ENCODE measurements at regions not wholly inside any gene's neighbourhood (a gene's known extent, or its start where the extent isn't known, plus 50 kb on each side); places are given as distances from the start of the nearest gene placed in this dataset.
"Not testable (repeated sequence)": the region's sequence is repeated elsewhere in the genome, so short reads cannot be mapped to it uniquely, and the experiment has no call there.

GRCh38 chr3:101970212-101970611 lies 120.9 kb downstream of the NFKBIZ start:
- TF ChIP-seq CTCF (IDR thresholded peaks at IDR 0.05): no peak
- DNase-seq (ENCODE audit: low spot score) (no peak), ATAC-seq (ENCODE audit: low FRiP score) (no peak)

DNA sequence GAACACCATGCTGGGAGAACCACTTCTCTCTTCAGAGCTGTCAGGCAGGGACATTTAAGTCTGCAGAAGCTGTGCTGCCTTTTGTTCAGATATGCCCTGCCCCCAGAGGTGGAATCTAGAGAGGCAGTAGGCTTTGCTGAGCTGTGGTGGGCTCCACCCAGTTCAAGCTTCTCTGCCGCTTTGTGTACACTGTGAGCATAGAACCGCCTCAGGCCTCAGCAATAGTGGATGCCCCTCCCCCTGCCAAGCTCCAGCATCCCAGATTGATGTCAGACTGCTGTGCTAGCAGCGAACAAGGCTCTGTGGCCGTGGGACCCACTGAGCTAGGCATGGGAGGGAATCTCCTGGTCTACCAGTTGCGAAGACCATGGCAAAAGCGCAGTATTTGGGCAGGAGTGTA lies 121.6 kb downstream of the NFKBIZ start:
- TF ChIP-seq CTCF (IDR thresholded peaks at IDR 0.05): no peak
- no peak for ATAC-seq (ENCODE audit: low FRiP score)
- no peak for DNase-seq (ENCODE audit: low spot score)

DNA sequence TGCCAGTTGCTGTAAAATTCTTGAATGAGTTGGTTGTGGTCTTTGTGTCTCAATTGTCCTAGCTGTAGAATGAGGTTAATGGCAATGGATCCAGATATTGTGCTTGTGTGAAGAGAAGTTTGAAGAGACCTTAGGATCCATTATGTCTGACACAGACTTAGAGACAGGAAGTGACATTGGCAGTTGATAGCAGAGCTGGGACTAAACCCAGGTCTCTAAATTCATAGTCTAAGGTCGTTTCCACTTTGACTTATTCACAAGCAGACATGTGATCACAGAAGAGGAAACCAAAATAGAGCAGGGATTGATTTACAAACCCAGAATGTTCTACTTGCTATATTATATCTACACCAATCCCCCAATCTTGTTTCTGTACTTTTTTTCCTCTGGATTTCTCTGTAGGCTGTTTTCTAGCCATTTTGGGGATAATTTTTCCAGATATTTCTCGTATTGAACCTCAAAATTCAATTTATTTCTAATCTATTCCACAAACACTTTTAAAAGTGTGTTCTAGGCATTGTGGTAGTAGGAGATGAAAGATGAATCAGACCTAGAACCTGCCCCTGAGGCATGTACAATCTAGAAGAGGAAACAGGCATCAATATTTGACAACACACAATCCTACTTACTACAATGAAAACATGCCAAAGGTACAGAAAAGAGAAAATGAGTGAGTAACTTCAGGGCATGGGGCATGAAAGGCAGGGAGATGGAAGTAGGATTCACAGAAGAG lies 123.3 kb downstream of the NFKBIZ start:
- DNase-seq (ENCODE audit: low spot score) (no peak), ATAC-seq (ENCODE audit: low FRiP score) (no peak)
- TF ChIP-seq CTCF (IDR thresholded peaks at IDR 0.05): no peak

GRCh38 chr3:101973163-101973505 lies 123.8 kb downstream of the NFKBIZ start:
- DNase-seq (ENCODE audit: low spot score): no peak
- no peak for TF ChIP-seq CTCF (IDR thresholded peaks at IDR 0.05)

GRCh38 chr3:101975415-101975814 lies 126.1 kb downstream of the NFKBIZ start:
- ATAC-seq (ENCODE audit: low FRiP score); DNase-seq (ENCODE audit: low spot score): not testable (repeated sequence)

More at GRCh38 chr3:101973163-101973505, 123.8 kb downstream of the NFKBIZ start:
- no peak for ATAC-seq (ENCODE audit: low FRiP score)

DNA sequence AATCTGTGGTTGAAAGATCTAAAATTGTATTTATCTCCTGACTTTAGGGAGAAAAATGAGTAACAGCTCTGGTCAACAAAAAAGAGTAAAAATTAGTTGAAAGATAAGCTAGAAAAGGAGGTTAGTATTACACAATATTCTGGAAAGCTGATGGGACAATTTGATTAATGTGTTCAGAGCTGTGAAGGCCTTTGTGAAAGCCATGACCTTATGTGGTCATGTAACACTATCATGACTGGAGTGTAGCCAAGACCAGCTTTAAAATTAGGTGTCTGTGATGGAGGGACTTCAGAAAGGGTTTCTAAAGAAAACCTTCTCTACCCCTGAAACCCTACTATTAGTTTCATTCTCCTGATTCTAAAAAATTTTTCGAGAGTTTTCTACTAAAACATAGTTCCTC lies 127.2 kb downstream of the NFKBIZ start:
- ATAC-seq (ENCODE audit: low FRiP score) (no peak), DNase-seq (ENCODE audit: low spot score) (no peak)
- TF ChIP-seq CTCF (IDR thresholded peaks at IDR 0.05): no peak

DNA sequence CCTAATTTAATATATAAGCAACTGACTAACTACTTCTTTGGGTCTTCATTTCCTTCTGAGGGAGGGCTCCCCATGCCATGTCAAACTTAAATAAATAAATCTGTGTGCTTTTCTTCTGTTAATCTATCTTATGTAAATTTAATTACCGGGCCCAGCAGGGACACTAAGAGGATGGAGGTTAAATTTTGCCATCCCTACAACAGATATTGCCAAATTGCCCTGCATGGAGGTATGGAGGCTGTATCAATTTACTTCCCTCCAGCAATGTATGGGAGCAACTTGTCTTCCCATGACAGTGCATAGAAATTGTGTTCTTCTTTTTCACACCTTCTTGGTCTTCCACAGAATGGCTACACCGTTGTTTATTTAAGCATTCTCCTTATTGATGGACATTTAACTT lies 129.0 kb downstream of the NFKBIZ start:
- no peak for TF ChIP-seq CTCF (IDR thresholded peaks at IDR 0.05)
- ATAC-seq (ENCODE audit: low FRiP score) (no peak), DNase-seq (ENCODE audit: low spot score) (no peak)
